GM23338 (cell line): ENCODE measurements at regions not wholly inside any gene's neighbourhood (a gene's known extent, or its start where the extent isn't known, plus 50 kb on each side); places are given as distances from the start of the nearest gene placed in this dataset.

Experiments
- ATAC-seq: fragments of 200-7000 bp; cut with Tn5 transposase; 3 replicates; pipeline ENCODE4 v1.9.1; 2020
- DNase-seq: peaks from one replicate; pipeline ENCODE4 v3.0.0-alpha.2; 2015; ENCODE audit warnings: low spot score
- H2AFZ ChIP-seq: fragments of 200-600 bp; sonication (generic); 2 replicates; pipeline ENCODE4 v1.8.0; 2016; ENCODE audit warnings: antibody characterized with exemption, mild to moderate bottlenecking, moderate library complexity
- H3F3A ChIP-seq: fragments of 200-600 bp; sonication (generic); replicated peaks from 2 replicates; pipeline ENCODE4 v1.8.0; 2017; ENCODE audit warnings: antibody characterized with exemption, mixed run types, low read depth
- H3K27ac ChIP-seq: fragments of 200-600 bp; sonication (generic); 2 replicates; pipeline ENCODE4 v1.6.1; 2016; ENCODE audit warnings: low read depth
- H3K27me3 ChIP-seq: fragments of 200-600 bp; sonication (generic); 2 replicates; pipeline ENCODE4 v1.8.0; 2016; ENCODE audit warnings: mild to moderate bottlenecking, mixed run types, moderate library complexity; ENCODE audit not compliant: insufficient read depth
- H3K36me3 ChIP-seq: fragments of 200-600 bp; sonication (generic); 2 replicates; pipeline ENCODE4 v1.8.0; 2016; ENCODE audit warnings: mild to moderate bottlenecking; ENCODE audit not compliant: insufficient read depth
- H3K4me1 ChIP-seq: fragments of 200-600 bp; sonication (generic); 2 replicates; pipeline ENCODE4 v1.8.0; 2016; ENCODE audit warnings: mild to moderate bottlenecking, moderate library complexity; ENCODE audit not compliant: insufficient read depth
- H3K4me2 ChIP-seq: fragments of 200-600 bp; sonication (generic); 2 replicates; pipeline ENCODE4 v1.7.1; 2017; ENCODE audit warnings: mixed run types
- H3K4me3 ChIP-seq: fragments of 200-600 bp; sonication (generic); 2 replicates; pipeline ENCODE4 v1.6.1; 2016; ENCODE audit warnings: mixed run types
- H3K79me2 ChIP-seq: fragments of 200-600 bp; sonication (generic); replicated peaks from 2 replicates; pipeline ENCODE4 v1.8.0; 2017; ENCODE audit warnings: mild to moderate bottlenecking; ENCODE audit not compliant: insufficient read depth
- H3K9me2 ChIP-seq: fragments of 200-600 bp; sonication (generic); 2 replicates; pipeline ENCODE4 v1.8.0; 2017; ENCODE audit not compliant: insufficient read depth
- H4K20me1 ChIP-seq: fragments of 200-600 bp; sonication (generic); replicated peaks from 2 replicates; pipeline ENCODE4 v1.8.0; 2017; ENCODE audit warnings: mild to moderate bottlenecking; ENCODE audit not compliant: insufficient read depth
- H3K27ac Mint-ChIP-seq: 2 replicates; pipeline ENCODE4 v1.8.0; 2020; ENCODE audit warnings: inconsistent platforms, mild to moderate bottlenecking, moderate library complexity, mixed read lengths
- H3K27me3 Mint-ChIP-seq: 3 replicates; pipeline ENCODE4 v1.8.0; 2022; ENCODE audit warnings: low read depth, mild to moderate bottlenecking, moderate library complexity, mixed read lengths, inconsistent platforms; ENCODE audit not compliant: insufficient read depth, poor library complexity
- H3K36me3 Mint-ChIP-seq: 3 replicates; pipeline ENCODE4 v1.8.0; 2021; ENCODE audit warnings: low read depth, mild to moderate bottlenecking, inconsistent platforms, moderate library complexity, mixed read lengths
- H3K4me1 Mint-ChIP-seq: 3 replicates; pipeline ENCODE4 v1.8.0; 2020; ENCODE audit warnings: mild to moderate bottlenecking, inconsistent platforms, mixed read lengths
- H3K4me3 Mint-ChIP-seq: 3 replicates; pipeline ENCODE4 v1.8.0; 2021; ENCODE audit warnings: moderate library complexity, mild to moderate bottlenecking, inconsistent platforms, mixed read lengths
- H3K9me3 Mint-ChIP-seq: 3 replicates; pipeline ENCODE4 v1.8.0; 2020; ENCODE audit warnings: moderate library complexity, mild to moderate bottlenecking, inconsistent platforms, mixed read lengths
- CREB1 ChIP-seq: fragments of 250-450 bp; sonication (Bioruptor Pico); IDR thresholded peaks from 2 replicates; pipeline ENCODE4 v1.5.0; 2020; ENCODE audit warnings: low read depth, mild to moderate bottlenecking, moderate library complexity
- CTCF ChIP-seq, 2 experiments: fragments of 200-600 bp in 1 of 2; sonication (generic) in 1 of 2; conservative IDR thresholded peaks; 2 replicates each; pipeline versions ENCODE4 v1.5.1 to v1.6.1; 2016 to 2017; ENCODE audit warnings: antibody characterized with exemption in 2 of 2, low read depth in 2 of 2, mild to moderate bottlenecking in 2 of 2, moderate library complexity in 1 of 2
- ETS1 ChIP-seq: IDR thresholded peaks from 2 replicates; pipeline ENCODE4 v1.6.1; 2016; ENCODE audit warnings: antibody characterized with exemption
- EZH2 ChIP-seq: fragments of 200-600 bp; sonication (generic); IDR thresholded peaks from one replicate; pipeline ENCODE4 v1.8.0; 2017; ENCODE audit warnings: antibody characterized with exemption, mild to moderate bottlenecking, low read depth; ENCODE audit not compliant: unreplicated experiment
- EZH2phosphoT487 ChIP-seq: fragments of 200-600 bp; sonication (generic); IDR thresholded peaks from one replicate; pipeline ENCODE4 v1.8.1; 2018; ENCODE audit warnings: antibody characterized with exemption; ENCODE audit not compliant: unreplicated experiment
- JUNB ChIP-seq: IDR thresholded peaks from one replicate; pipeline ENCODE4 v1.6.1; 2016; ENCODE audit warnings: antibody characterized with exemption; ENCODE audit not compliant: unreplicated experiment
- NANOG ChIP-seq: IDR thresholded peaks from 2 replicates; pipeline ENCODE4 v1.6.1; 2016; ENCODE audit warnings: antibody characterized with exemption, borderline replicate concordance
- POLR2AphosphoS5 ChIP-seq: IDR thresholded peaks from 2 replicates; pipeline ENCODE4 v1.6.1; 2016; ENCODE audit warnings: antibody characterized with exemption, low read depth
- REST ChIP-seq: IDR thresholded peaks from one replicate; pipeline ENCODE4 v1.6.1; 2018; ENCODE audit warnings: antibody characterized with exemption; ENCODE audit not compliant: unreplicated experiment
- STAT1 ChIP-seq: IDR thresholded peaks from one replicate; pipeline ENCODE4 v1.6.1; 2016; ENCODE audit warnings: antibody characterized with exemption; ENCODE audit not compliant: unreplicated experiment
- ZNF114 ChIP-seq: fragments of 250-450 bp; sonication (Bioruptor Pico); IDR thresholded peaks from 2 replicates; pipeline ENCODE4 v1.5.0; 2020; ENCODE audit warnings: mild to moderate bottlenecking, moderate library complexity
- ZNF331 ChIP-seq: fragments of 250-450 bp; sonication (Bioruptor Pico); IDR thresholded peaks from 2 replicates; pipeline ENCODE4 v1.5.0; 2020; ENCODE audit warnings: low read depth, mild to moderate bottlenecking, moderate library complexity
- ZNF462 ChIP-seq: fragments of 250-450 bp; sonication (Bioruptor Pico); IDR thresholded peaks from 2 replicates; pipeline ENCODE4 v1.5.0; 2020; ENCODE audit warnings: mild to moderate bottlenecking, moderate library complexity

- Histone ChIP-seq H4K20me1 (no peaks in the 10 kb centered on the region), H3K27ac (no peak overlapping the region), H3K4me1 (no peaks in the 10 kb centered on the region), H3K4me3 (no peak overlapping the region), H3K4me2 (no peak overlapping the region), H3K9me2 (no peaks in the 10 kb centered on the region; the same call in 1 of the 2 replicates), H3K36me3 (no peaks in the 10 kb centered on the region), H3K27me3 (no peaks in the 10 kb centered on the region), H3F3A (no peaks in the 10 kb centered on the region), H2AFZ (no peak overlapping the region), H3K79me2 (no peaks in the 10 kb centered on the region)
- no peak overlapping the region for H3K27ac Mint-ChIP-seq
- H3K27me3 Mint-ChIP-seq: no peaks in the 10 kb centered on the region
- no peak for TF ChIP-seq JUNB
- TF ChIP-seq CTCF (conservative IDR thresholded peaks at IDR 0.05; ENCODE audit: low read depth in 2 of 2): no peak
- TF ChIP-seq CREB1 (CRISPR knock-in tag): no peak
- TF ChIP-seq NANOG: no peak
- TF ChIP-seq ZNF331 (CRISPR knock-in tag): no peak
- no peak for TF ChIP-seq EZH2phosphoT487
- TF ChIP-seq ETS1: no peak
- TF ChIP-seq ZNF462 (CRISPR knock-in tag): no peak
- TF ChIP-seq STAT1: no peak
- TF ChIP-seq EZH2: no peak
- TF ChIP-seq REST: no peak
- TF ChIP-seq ZNF114 (CRISPR knock-in tag): no peak
- TF ChIP-seq POLR2AphosphoS5: no peak
- no peak overlapping the region for H3K4me3 Mint-ChIP-seq
- H3K9me3 Mint-ChIP-seq: no peaks in the 10 kb centered on the region
- H3K36me3 Mint-ChIP-seq: no peaks in the 10 kb centered on the region
- DNase-seq: no peak
- no peaks in the 10 kb centered on the region; the same call in 2 of the 3 replicates for H3K4me1 Mint-ChIP-seq
- ATAC-seq: no peak
These were observed 254.5 kb downstream of the DEPDC1B start for GRCh38 chr5:60445427-60445826.
